Activated B cell treated with CpG ODN at 0.5 μM for 24 hours (primary cell): ENCODE measurements at regions not wholly inside any gene's neighbourhood (a gene's known extent, or its start where the extent isn't known, plus 50 kb on each side); places are given as distances from the start of the nearest gene placed in this dataset.
"Not testable (repeated sequence)": the region's sequence is repeated elsewhere in the genome, so short reads cannot be mapped to it uniquely, and the experiment has no call there.

ENCODE experiments used
- ATAC-seq: fragments of 200-7000 bp; cut with Tn5 transposase; one replicate; pipeline ENCODE4 v1.10.0; 2021; ENCODE audit warnings: low read depth, mild to moderate bottlenecking, moderate library complexity
- CTCF ChIA-PET: fragments of 350-600 bp; sonication (Branson Sonifier 250); formaldehyde crosslinking; loops from one replicate; lab custom pipeline; 2021; ENCODE audit warnings: antibody characterized with exemption; lab: Charles Lee
- POLR2A ChIA-PET: fragments of 350-600 bp; sonication (Branson Sonifier 250); formaldehyde crosslinking; loops from one replicate; lab custom pipeline; 2021; ENCODE audit warnings: antibody characterized with exemption; lab: Charles Lee
- DNase-seq: peaks from one replicate; pipeline ENCODE4 v3.0.0; 2022
- H3K27ac Mint-ChIP-seq: one replicate; pipeline ENCODE4 v1.8.0; 2020; ENCODE audit warnings: mixed read lengths
- H3K27me3 Mint-ChIP-seq: one replicate; pipeline ENCODE4 v1.8.0; 2021; ENCODE audit warnings: mixed read lengths
- H3K36me3 Mint-ChIP-seq: one replicate; pipeline ENCODE4 v1.8.0; 2021; ENCODE audit warnings: low read depth, mixed read lengths
- H3K4me1 Mint-ChIP-seq: one replicate; pipeline ENCODE4 v1.8.0; 2021; ENCODE audit warnings: mixed read lengths
- H3K4me3 Mint-ChIP-seq: one replicate; pipeline ENCODE4 v1.8.0; 2020; ENCODE audit warnings: mild to moderate bottlenecking, mixed read lengths
- H3K9me3 Mint-ChIP-seq: one replicate; pipeline ENCODE4 v1.8.0; 2020; ENCODE audit warnings: mixed read lengths
- intact Hi-C: fragments of 100-400 bp; cut with micrococcal nuclease; formaldehyde crosslinking; loops from one replicate; pipeline ENCODE4 v1.15.1; 2024
- TF ChIP-seq, protein P1 (sequence below): fragments of 200-600 bp; IDR thresholded peaks from one replicate; pipeline ENCODE4 v1.8.0; 2022; ENCODE audit warnings: antibody characterized with exemption, mild to moderate bottlenecking

DNA sequence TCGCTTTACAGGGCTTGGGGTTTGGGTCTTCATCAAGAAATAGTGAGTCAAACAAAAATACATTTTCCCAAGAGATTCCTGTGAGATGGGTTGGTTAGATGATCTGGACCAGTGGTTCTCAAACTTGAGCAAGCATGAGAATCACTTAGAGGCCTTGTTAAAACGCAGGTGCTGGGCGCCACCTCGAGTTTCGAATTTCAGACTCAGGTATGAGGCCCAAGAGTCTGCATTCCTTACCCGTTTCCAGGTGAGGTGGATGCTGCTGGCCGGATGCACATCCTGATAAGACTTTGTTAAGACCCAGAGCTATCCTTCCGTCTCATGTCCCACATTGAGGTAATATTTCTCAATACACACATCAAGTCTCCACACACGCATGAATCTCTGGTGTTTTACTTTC lies 707.8 kb upstream of the SALL3 start:
- H3K27me3 Mint-ChIP-seq: no peaks in the 10 kb centered on the region
- POLR2A ChIA-PET: no interaction called here

DNA sequence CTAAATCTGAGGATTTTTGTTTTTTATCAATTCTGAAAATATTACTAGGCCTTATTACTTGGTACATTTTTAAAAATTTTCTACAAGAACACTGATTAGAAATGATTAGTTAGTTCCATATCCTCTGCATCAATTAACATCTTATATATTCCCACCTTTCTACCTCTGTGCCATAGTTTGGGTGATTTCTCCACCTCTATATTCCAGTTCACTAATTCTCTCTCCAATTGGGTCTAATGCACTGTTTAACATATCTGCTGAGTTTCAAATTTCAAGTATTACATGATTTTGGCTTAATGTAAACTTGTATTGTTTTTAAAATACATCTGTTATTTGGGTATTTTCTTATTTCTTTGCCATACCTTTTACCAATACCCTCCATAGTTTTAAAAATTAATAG lies 705.7 kb upstream of the SALL3 start:
- intact Hi-C loops: no loop called here
- no peak overlapping the region for H3K27ac Mint-ChIP-seq
- ATAC-seq: no peak

More for the DNA sequence above, 707.8 kb upstream of the SALL3 start:
- H3K36me3 Mint-ChIP-seq: no peaks in the 10 kb centered on the region
- ATAC-seq (no peak), DNase-seq (no peak)
- H3K9me3 Mint-ChIP-seq: peaks cover 13% of the 10 kb centered on the region
- intact Hi-C loops: no loop called here
- H3K4me3 Mint-ChIP-seq: no peak overlapping the region
- TF ChIP-seq, protein P1, sequence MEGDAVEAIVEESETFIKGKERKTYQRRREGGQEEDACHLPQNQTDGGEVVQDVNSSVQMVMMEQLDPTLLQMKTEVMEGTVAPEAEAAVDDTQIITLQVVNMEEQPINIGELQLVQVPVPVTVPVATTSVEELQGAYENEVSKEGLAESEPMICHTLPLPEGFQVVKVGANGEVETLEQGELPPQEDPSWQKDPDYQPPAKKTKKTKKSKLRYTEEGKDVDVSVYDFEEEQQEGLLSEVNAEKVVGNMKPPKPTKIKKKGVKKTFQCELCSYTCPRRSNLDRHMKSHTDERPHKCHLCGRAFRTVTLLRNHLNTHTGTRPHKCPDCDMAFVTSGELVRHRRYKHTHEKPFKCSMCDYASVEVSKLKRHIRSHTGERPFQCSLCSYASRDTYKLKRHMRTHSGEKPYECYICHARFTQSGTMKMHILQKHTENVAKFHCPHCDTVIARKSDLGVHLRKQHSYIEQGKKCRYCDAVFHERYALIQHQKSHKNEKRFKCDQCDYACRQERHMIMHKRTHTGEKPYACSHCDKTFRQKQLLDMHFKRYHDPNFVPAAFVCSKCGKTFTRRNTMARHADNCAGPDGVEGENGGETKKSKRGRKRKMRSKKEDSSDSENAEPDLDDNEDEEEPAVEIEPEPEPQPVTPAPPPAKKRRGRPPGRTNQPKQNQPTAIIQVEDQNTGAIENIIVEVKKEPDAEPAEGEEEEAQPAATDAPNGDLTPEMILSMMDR: no peak
- no peak overlapping the region for H3K27ac Mint-ChIP-seq
- CTCF ChIA-PET: no interaction called here
- no peaks in the 10 kb centered on the region for H3K4me1 Mint-ChIP-seq

GRCh38 chr18:78283425-78283824 lies 696.2 kb upstream of the SALL3 start:
- H3K27me3 Mint-ChIP-seq, H3K27ac Mint-ChIP-seq, H3K4me3 Mint-ChIP-seq, H3K9me3 Mint-ChIP-seq, H3K4me1 Mint-ChIP-seq, intact Hi-C loops, CTCF ChIA-PET, POLR2A ChIA-PET, ATAC-seq, H3K36me3 Mint-ChIP-seq, DNase-seq: not testable (repeated sequence)

More for the DNA sequence above, 705.7 kb upstream of the SALL3 start:
- Mint-ChIP-seq H3K36me3 (no peaks in the 10 kb centered on the region), H3K4me3 (no peak overlapping the region), H3K27me3 (no peaks in the 10 kb centered on the region), H3K9me3 (peaks cover 13% of the 10 kb centered on the region), H3K4me1 (no peaks in the 10 kb centered on the region)
- no peak for DNase-seq
- TF ChIP-seq, protein P1: no peak
- POLR2A ChIA-PET: no interaction called here
- CTCF ChIA-PET: no interaction called here

GRCh38 chr18:78292618-78293380 lies 686.8 kb upstream of the SALL3 start:
- H3K27me3 Mint-ChIP-seq: no peaks in the 10 kb centered on the region

DNA sequence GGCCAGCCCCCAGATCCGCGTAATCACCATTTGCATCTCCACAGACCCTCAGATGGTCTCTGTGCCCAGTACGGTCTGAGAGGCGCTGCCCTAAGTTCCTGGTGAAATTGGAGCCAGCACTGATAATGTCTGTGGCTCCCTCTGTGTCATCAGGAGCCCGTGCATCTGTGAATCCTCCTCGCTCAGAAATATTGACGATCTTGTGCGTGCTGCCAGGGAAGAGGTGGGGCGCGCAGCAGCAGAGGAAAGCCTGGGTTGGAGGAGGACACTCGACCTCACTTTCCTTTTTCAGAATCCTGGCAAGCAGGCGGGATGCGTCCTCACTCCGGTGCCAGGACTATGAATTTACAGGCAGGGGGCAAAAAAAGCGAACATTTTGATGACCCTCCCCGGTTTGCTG lies 686.1 kb upstream of the SALL3 start:
- intact Hi-C loops: no loop called here
- DNase-seq: no peak
- H3K9me3 Mint-ChIP-seq: peaks cover 3% of the 10 kb centered on the region
- H3K4me3 Mint-ChIP-seq: no peak overlapping the region
- ChIA-PET CTCF (no interaction called here), POLR2A (no interaction called here)
- H3K4me1 Mint-ChIP-seq: no peaks in the 10 kb centered on the region
- TF ChIP-seq, protein P1: no peak
- H3K36me3 Mint-ChIP-seq: no peaks in the 10 kb centered on the region
- no peaks in the 10 kb centered on the region for H3K27me3 Mint-ChIP-seq
- no peak overlapping the region for H3K27ac Mint-ChIP-seq
- ATAC-seq: no peak

More at GRCh38 chr18:78292618-78293380, 686.8 kb upstream of the SALL3 start:
- Mint-ChIP-seq H3K36me3 (no peaks in the 10 kb centered on the region), H3K4me1 (no peaks in the 10 kb centered on the region), H3K9me3 (peaks cover 3% of the 10 kb centered on the region), H3K4me3 (no peak overlapping the region), H3K27ac (no peak overlapping the region)
- DNase-seq: no peak
- ATAC-seq: no peak
- ChIA-PET POLR2A (no interaction called here), CTCF (no interaction called here)
- intact Hi-C loops: no loop called here
- TF ChIP-seq, protein P1: no peak
